Cardiac muscle cell (in vitro differentiated cells and primary cell): ENCODE measurements at regions not wholly inside any gene's neighbourhood (a gene's known extent, or its start where the extent isn't known, plus 50 kb on each side); places are given as distances from the start of the nearest gene placed in this dataset.

Source experiments
- DNase-seq, 2 donors: peaks; one replicate each; pipeline versions ENCODE4 v3.0.0 to v3.0.0-alpha.2; 2010 to 2017; ENCODE audit warnings: low read depth in 1 of 2, low spot score in 1 of 2
- H3K27ac ChIP-seq: fragments of 200-600 bp; sonication (generic); 2 replicates; pipeline ENCODE4 v1.5.1; 2016
- H3K27me3 ChIP-seq: fragments of 200-600 bp; sonication (generic); 2 replicates; pipeline ENCODE4 v1.6.0; 2016; ENCODE audit warnings: control low read depth
- H3K36me3 ChIP-seq: fragments of 200-600 bp; sonication (generic); 2 replicates; pipeline ENCODE4 v1.5.1; 2016; ENCODE audit warnings: control low read depth
- H3K4me1 ChIP-seq: fragments of 200-600 bp; sonication (generic); 2 replicates; pipeline ENCODE4 v1.8.1; 2017; ENCODE audit warnings: low read depth, mild to moderate bottlenecking, mixed run types
- H3K4me3 ChIP-seq: fragments of 200-600 bp; sonication (generic); 2 replicates; pipeline ENCODE4 v1.5.1; 2016; ENCODE audit warnings: mild to moderate bottlenecking
- H3K9me3 ChIP-seq: fragments of 200-600 bp; sonication (generic); 2 replicates; pipeline ENCODE4 v1.5.1; 2017; ENCODE audit warnings: low read depth, mild to moderate bottlenecking, control low read depth
- TF ChIP-seq, protein P1 (sequence below): IDR thresholded peaks from 2 replicates; pipeline ENCODE4 v1.5.1; 2012; ENCODE audit warnings: low read depth, mild to moderate bottlenecking, low read length

GRCh38 chr12:83796531-83796930, 1109.8 kb downstream of the TMTC2 start:
- no peak overlapping the region for H3K27ac ChIP-seq
- DNase-seq, result peak in 1 of 2 donors; percentile 5

GRCh38 chr12:83793616-83794015, 1106.9 kb downstream of the TMTC2 start:
- H3K9me3 ChIP-seq, result no peaks in the 10 kb centered on the region
- TF ChIP-seq, protein P1, sequence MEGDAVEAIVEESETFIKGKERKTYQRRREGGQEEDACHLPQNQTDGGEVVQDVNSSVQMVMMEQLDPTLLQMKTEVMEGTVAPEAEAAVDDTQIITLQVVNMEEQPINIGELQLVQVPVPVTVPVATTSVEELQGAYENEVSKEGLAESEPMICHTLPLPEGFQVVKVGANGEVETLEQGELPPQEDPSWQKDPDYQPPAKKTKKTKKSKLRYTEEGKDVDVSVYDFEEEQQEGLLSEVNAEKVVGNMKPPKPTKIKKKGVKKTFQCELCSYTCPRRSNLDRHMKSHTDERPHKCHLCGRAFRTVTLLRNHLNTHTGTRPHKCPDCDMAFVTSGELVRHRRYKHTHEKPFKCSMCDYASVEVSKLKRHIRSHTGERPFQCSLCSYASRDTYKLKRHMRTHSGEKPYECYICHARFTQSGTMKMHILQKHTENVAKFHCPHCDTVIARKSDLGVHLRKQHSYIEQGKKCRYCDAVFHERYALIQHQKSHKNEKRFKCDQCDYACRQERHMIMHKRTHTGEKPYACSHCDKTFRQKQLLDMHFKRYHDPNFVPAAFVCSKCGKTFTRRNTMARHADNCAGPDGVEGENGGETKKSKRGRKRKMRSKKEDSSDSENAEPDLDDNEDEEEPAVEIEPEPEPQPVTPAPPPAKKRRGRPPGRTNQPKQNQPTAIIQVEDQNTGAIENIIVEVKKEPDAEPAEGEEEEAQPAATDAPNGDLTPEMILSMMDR, result no peak
- H3K36me3 ChIP-seq, result no peaks in the 10 kb centered on the region
- H3K4me1 ChIP-seq, result peaks cover 7% of the 10 kb centered on the region
- no peaks in the 10 kb centered on the region for H3K27me3 ChIP-seq
- DNase-seq, result no peak
- H3K27ac ChIP-seq, result no peak overlapping the region
- no peak overlapping the region for H3K4me3 ChIP-seq

More at GRCh38 chr12:83796531-83796930, 1109.8 kb downstream of the TMTC2 start:
- Histone ChIP-seq H3K4me3 (no peak overlapping the region), H3K9me3 (no peaks in the 10 kb centered on the region), H3K27me3 (no peaks in the 10 kb centered on the region), H3K4me1 (peaks cover 7% of the 10 kb centered on the region), H3K36me3 (no peaks in the 10 kb centered on the region)
- TF ChIP-seq, protein P1, result no peak

- no peak overlapping the region for H3K4me3 ChIP-seq
- no peak for DNase-seq
Measured at GRCh38 chr12:83784298-83784890, 1097.7 kb downstream of the TMTC2 start.

DNA sequence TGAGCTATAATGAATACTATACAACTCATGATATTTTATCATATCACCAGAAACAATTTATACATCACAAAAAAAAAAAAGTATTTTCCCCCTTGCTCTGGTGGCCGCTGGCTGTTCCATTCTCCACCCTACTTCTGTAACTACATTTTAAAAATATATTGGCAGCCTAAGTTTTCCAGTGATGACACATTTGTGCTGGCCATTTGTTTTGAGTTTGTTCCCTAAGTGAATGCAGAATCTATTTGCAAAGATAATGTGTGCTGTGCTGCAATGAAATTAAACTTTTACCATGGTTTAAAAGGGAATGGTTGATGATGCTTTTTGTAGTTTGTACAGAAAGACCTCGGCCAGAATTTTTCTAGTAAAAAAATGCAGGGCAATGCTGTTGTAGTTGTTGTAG, 1092.8 kb downstream of the TMTC2 start:
- TF ChIP-seq, protein P1, result no peak
- Histone ChIP-seq H3K4me1 (no peaks in the 10 kb centered on the region), H3K27me3 (no peaks in the 10 kb centered on the region), H3K4me3 (no peak overlapping the region), H3K27ac (no peak overlapping the region), H3K36me3 (no peaks in the 10 kb centered on the region), H3K9me3 (no peaks in the 10 kb centered on the region)
- no peak for DNase-seq

More at GRCh38 chr12:83784298-83784890, 1097.7 kb downstream of the TMTC2 start:
- TF ChIP-seq, protein P1, result no peak
- H3K4me1 ChIP-seq, result no peaks in the 10 kb centered on the region
- no peaks in the 10 kb centered on the region for H3K9me3 ChIP-seq
- H3K27ac ChIP-seq, result no peak overlapping the region
- no peaks in the 10 kb centered on the region for H3K36me3 ChIP-seq
- H3K27me3 ChIP-seq, result no peaks in the 10 kb centered on the region

DNA sequence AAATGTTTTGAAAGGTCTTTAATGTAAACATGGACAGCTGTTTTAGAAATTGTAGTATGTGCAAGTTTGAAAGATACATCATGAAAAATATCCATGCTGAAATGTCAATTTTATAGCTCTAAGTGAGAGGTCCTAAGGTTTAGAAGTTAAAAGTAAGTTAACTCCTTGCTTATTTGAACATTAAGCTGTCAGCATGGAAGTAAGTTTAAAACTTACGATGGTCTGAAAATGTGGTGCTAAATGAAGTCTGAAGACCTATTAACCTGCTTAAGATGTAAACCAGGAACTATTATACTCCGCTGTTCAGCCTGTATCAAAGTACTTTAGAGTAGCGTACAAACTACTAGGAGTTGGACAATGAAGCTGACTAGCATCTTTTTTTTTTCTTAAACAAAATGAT, 1082.4 kb downstream of the TMTC2 start:
- Histone ChIP-seq H3K36me3 (no peaks in the 10 kb centered on the region), H3K4me3 (no peak overlapping the region), H3K27me3 (no peaks in the 10 kb centered on the region), H3K27ac (no peak overlapping the region), H3K4me1 (peaks cover 5% of the 10 kb centered on the region), H3K9me3 (no peaks in the 10 kb centered on the region)
- no peak for DNase-seq
- TF ChIP-seq, protein P1, result no peak
